GM04504 (cell line): ENCODE measurements at regions not wholly inside any gene's neighbourhood (a gene's known extent, or its start where the extent isn't known, plus 50 kb on each side); places are given as distances from the start of the nearest gene placed in this dataset.
A peak's percentile ranks its signal among the peaks of the same experiment; 100 is the strongest.

Experiments used
- DNase-seq: peaks from one replicate; pipeline ENCODE4 v3.0.0-alpha.2; 2012; ENCODE audit warnings: low read depth

GRCh38 chr6:56714273-56714672, 71.6 kb upstream of the DST start:
- no peak for DNase-seq

DNA sequence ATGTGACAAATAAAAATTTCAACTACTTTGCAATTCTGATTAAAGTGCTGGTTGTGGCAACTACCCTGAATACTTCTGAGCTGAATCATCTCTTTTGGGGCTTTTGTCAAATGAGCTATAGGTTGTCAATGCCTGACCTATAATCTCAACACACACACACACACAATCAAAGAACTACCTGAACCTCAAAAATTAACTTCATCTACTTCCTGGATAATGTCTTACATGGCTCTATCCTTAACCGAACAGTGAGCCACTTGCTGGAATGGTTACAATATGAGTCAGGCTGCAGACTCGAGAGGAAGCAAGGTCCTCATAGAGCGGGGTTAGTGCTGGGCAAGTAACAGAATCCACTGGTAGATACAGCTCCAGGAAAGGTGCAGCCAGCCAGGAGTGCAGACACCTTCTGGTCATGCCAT, 70.6 kb upstream of the DST start:
- peak; percentile 61 for DNase-seq

- no peak for DNase-seq
These were observed 68.3 kb upstream of the DST start for GRCh38 chr6:56710967-56711366.

DNA sequence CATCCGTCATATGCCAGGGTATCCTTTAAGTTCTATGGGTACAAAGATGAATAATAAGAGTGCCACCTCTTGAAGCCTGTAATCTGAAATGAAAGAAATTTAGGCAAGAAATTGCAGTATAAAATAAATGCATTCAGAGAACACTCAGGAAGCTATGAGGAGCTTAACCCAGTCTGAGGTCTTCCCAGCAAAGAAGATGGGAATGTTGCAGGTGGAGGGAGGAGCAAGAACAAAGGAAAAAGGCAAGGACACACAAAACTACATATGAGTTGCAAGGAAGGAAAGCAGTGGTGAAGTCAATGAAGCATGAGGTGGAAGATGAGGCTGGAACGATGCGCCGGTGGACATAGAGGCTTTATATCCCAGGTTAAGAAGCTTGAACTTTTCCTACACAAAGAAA, 67.0 kb upstream of the DST start:
- no peak for DNase-seq

DNA sequence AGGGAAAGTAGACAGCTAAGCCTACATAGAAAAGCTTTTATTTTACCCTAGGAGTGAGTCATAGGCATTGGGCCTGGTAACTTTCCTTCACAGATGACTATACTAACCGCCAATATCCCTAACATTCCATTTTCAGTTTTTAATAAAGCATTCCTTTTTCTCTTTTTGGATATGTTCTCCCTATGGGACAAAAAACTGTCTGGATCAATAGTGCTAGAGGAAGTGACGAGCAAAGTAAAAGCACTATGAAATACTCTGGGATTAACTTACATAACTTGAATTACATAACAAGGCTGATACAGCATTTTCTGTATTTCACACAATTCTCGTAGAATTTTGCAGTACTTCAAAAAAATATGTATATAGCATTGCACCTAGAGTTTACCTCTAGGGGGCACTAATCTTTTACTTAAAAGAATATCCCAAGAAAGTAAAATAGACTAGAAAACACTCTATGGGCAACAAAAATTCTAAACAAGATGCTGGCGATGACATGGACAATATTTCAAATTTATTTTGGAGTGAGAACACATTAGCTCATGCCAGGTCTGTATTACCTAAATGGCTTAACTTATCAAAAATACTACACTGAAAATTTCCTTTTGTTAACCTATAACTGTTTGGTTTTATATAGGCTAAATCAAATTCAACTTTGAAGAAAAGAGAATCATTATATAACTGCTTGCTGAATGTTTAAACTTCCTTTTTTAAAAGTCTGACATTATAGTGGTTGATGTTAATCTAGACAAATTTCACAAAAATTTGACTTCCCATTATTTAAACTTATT, 66.3 kb upstream of the DST start:
- peak; percentile 40 for DNase-seq

GRCh38 chr6:56706981-56707726, 64.5 kb upstream of the DST start:
- DNase-seq, result no peak

DNA sequence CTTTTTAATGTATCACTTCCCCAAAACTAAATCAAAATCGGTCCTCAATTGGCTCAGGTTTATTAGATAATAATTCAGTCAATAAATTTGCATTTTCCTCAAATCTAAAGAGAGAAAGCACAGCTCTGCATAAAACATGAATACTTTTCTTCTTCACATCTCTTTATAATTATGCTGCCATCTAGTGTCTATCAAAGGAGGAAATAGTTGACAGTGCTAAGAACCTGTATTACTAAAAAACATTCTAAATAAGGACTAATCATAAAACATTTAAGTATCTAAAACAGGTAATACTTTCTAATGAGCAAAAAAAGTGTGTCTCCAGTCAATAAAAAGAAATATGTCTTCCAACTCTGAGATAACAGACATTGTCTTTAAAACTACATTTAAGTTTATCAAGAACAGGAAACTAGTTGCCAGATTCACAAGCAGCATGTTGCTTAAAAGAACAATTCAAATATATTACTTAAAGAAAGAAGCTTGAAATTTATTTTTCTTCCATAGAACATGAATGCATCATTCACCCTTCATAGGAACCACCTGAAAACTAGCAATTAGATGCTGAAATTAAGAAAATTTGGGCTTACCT, 56.5 kb upstream of the DST start:
- no peak for DNase-seq

GRCh38 chr6:56695702-56696101, 53.0 kb upstream of the DST start:
- no peak for DNase-seq

DNA sequence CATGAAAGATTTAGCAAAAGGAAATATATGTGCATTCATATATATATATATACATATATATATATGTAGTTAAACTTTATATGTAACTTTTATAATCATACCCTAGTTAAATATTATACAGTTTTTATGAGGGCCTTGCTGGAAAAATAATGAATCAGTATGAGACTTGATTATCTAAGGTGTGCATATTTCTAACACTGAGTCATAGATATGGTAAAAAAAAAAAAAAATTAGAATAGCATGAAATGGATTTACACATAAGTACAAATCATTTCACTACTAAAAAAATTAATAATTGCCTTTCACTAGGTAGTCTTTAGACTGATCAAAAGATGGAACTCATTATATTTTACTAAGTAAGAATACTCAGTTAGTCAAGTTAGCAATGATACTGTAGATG, 51.3 kb upstream of the DST start:
- DNase-seq, result no peak

GRCh38 chr6:56693246-56693607, 50.5 kb upstream of the DST start:
- DNase-seq, result peak; percentile 94

DNA sequence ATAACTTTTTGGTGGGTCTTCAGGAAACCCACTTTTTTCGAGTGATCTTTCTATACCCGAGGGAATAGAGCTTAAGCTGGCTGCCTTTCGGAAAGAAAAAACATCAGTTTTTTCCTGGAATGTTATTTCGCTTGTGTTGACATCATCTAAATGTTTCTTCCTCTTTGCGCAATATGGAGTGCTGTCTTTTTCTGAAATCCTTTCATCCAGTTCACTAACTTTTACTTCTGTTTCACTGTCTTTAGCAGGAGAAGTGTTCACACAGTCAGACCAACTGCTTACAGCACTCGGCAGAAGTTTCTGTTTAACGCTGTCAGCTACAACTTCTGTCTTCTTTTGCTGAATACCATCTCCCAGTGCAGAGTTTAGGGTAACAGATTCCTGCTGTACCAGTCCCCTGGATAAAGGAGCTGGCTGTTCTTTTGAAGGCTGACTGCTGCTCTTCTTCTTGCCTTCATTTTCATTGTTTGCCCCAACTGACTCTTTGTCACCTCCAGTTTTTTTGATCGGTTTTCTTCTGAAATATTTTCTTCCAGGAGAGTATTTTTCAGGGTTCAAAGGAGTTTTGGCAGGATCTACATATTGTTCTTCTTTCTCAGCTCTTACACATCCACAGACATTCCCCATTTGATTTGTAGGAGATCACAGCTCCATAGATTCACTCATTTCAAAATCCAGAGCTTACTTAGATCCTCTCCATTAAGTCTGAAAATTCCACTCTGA, 50.0 kb upstream of the DST start:
- peak; percentile 47 for DNase-seq
